MCF 10A (cell line): ENCODE measurements at regions not wholly inside any gene's neighbourhood (a gene's known extent, or its start where the extent isn't known, plus 50 kb on each side); places are given as distances from the start of the nearest gene placed in this dataset.

ENCODE experiments used
- BruUV-seq: library from RNA; stranded (reverse); fragments of 400-500 nt; replicated peaks from 2 replicates; lab custom pipeline; 2021; lab: Mats Ljungman, UMichigan
- CTCF ChIA-PET: fragments of 300-600 bp; sonication (Branson Sonifier 250); formaldehyde crosslinking; extraction: SDS; loops from one replicate; lab custom pipeline; 2021; ENCODE audit warnings: antibody characterized with exemption, inconsistent platforms; lab: Yijun Ruan, JAX
- POLR2A ChIA-PET: fragments of 300-600, 350-650 bp; sonication (Branson Sonifier 250); formaldehyde crosslinking; extraction: SDS; loops from one replicate; lab custom pipeline; 2020; ENCODE audit warnings: antibody characterized with exemption, inconsistent platforms; lab: Yijun Ruan, JAX
- DNase-seq: peaks from one replicate; pipeline ENCODE4 v3.0.0-alpha.2; 2018; ENCODE audit not compliant: unreplicated experiment
- H3K27ac Mint-ChIP-seq: one replicate; pipeline ENCODE4 v1.8.0; 2022; ENCODE audit warnings: mild to moderate bottlenecking, low read depth, mixed read lengths; ENCODE audit not compliant: unreplicated experiment
- H3K27me3 Mint-ChIP-seq: one replicate; pipeline ENCODE4 v1.8.0; 2022; ENCODE audit warnings: mixed read lengths; ENCODE audit not compliant: insufficient read depth, unreplicated experiment
- H3K36me3 Mint-ChIP-seq: one replicate; pipeline ENCODE4 v1.8.0; 2022; ENCODE audit warnings: mild to moderate bottlenecking, moderate library complexity, mixed read lengths; ENCODE audit not compliant: insufficient read depth, unreplicated experiment
- H3K4me1 Mint-ChIP-seq: one replicate; pipeline ENCODE4 v1.8.0; 2022; ENCODE audit warnings: mixed read lengths; ENCODE audit not compliant: insufficient read depth, unreplicated experiment
- H3K4me3 Mint-ChIP-seq: one replicate; pipeline ENCODE4 v1.8.0; 2022; ENCODE audit warnings: mild to moderate bottlenecking, moderate library complexity, mixed read lengths; ENCODE audit not compliant: unreplicated experiment
- H3K9me3 Mint-ChIP-seq: one replicate; pipeline ENCODE4 v1.8.0; 2022; ENCODE audit warnings: mixed read lengths; ENCODE audit not compliant: unreplicated experiment
- CTCF ChIP-seq: fragments of 200-600 bp; IDR thresholded peaks from one replicate; pipeline ENCODE4 v1.8.0; 2022; ENCODE audit warnings: antibody characterized with exemption, mild to moderate bottlenecking; ENCODE audit not compliant: unreplicated experiment
- intact Hi-C: fragments of 100-400 bp; cut with micrococcal nuclease; formaldehyde crosslinking; loops from 2 replicates; pipeline ENCODE4 v1.14.1; 2022

GRCh38 chr4:122047456-122048425 is 95.9 kb upstream of the TRPC3 start:
- DNase-seq = no peak
- Mint-ChIP-seq H3K9me3 (peaks cover 8% of the 10 kb centered on the region), H3K27ac (no peak overlapping the region), H3K4me1 (peaks cover 15% of the 10 kb centered on the region), H3K27me3 (no peaks in the 10 kb centered on the region), H3K4me3 (no peak overlapping the region), H3K36me3 (no peaks in the 10 kb centered on the region)
- POLR2A ChIA-PET = no interaction called here
- no peak for TF ChIP-seq CTCF
- BruUV-seq = no TSS peak
- intact Hi-C loops = no loop called here
- CTCF ChIA-PET = no interaction called here

GRCh38 chr4:122046255-122046654 is 94.4 kb upstream of the TRPC3 start:
- DNase-seq = no peak
- BruUV-seq = no TSS peak
- intact Hi-C loops = no loop called here
- Mint-ChIP-seq H3K9me3 (peaks cover 8% of the 10 kb centered on the region), H3K4me1 (peaks cover 15% of the 10 kb centered on the region), H3K27me3 (no peaks in the 10 kb centered on the region), H3K36me3 (no peaks in the 10 kb centered on the region), H3K4me3 (no peak overlapping the region), H3K27ac (no peak overlapping the region)
- ChIA-PET CTCF (interaction anchor here (0.6 kb wide), 1 partner anchor 145 kb away, joined by 3 read pairs; no protein-coding TSS in a partner anchor), POLR2A (interaction anchor here (1.1 to 1.2 kb wide), 2 partner anchors 9 to 106 kb away, joined by 3 read pairs; partner anchors contain the start of gene BLTP1)
- TF ChIP-seq CTCF = no peak

GRCh38 chr4:122045533-122045932 is 93.7 kb upstream of the TRPC3 start:
- H3K36me3 Mint-ChIP-seq = no peaks in the 10 kb centered on the region
- POLR2A ChIA-PET = interaction anchor here (0.6 to 1.2 kb wide), 5 partner anchors 10 to 1787 kb away, joined by 3 read pairs; partner anchors contain the start of gene BLTP1
- no peaks in the 10 kb centered on the region for H3K27me3 Mint-ChIP-seq
- H3K4me3 Mint-ChIP-seq = no peak overlapping the region
- CTCF ChIA-PET = no interaction called here
- peaks cover 15% of the 10 kb centered on the region for H3K4me1 Mint-ChIP-seq
- no TSS peak for BruUV-seq
- peak; percentile 100 for DNase-seq
- peaks cover 8% of the 10 kb centered on the region for H3K9me3 Mint-ChIP-seq
- no peak for TF ChIP-seq CTCF
- intact Hi-C loops = loop anchor here (1.0 kb wide), 1 partner anchor 107 kb away; the partner anchor contains the start of gene BLTP1
- no peak overlapping the region for H3K27ac Mint-ChIP-seq

GRCh38 chr4:122044501-122044900 is 92.6 kb upstream of the TRPC3 start:
- H3K4me1 Mint-ChIP-seq = peaks cover 15% of the 10 kb centered on the region
- intact Hi-C loops = no loop called here
- no TSS peak for BruUV-seq
- H3K4me3 Mint-ChIP-seq = no peak overlapping the region
- ChIA-PET CTCF (interaction anchor here (0.6 to 1.1 kb wide), 3 partner anchors 84 to 298 kb away, joined by 4 to 5 read pairs (median 4); no protein-coding TSS in a partner anchor), POLR2A (no interaction called here)
- H3K9me3 Mint-ChIP-seq = peaks cover 8% of the 10 kb centered on the region
- H3K36me3 Mint-ChIP-seq = no peaks in the 10 kb centered on the region
- TF ChIP-seq CTCF = no peak
- DNase-seq = peak; percentile 7
- no peak overlapping the region for H3K27ac Mint-ChIP-seq
- no peaks in the 10 kb centered on the region for H3K27me3 Mint-ChIP-seq
